ENCODE measurements at regions not wholly inside any gene's neighbourhood (a gene's known extent, or its start where the extent isn't known, plus 50 kb on each side); places are given as distances from the start of the nearest gene placed in this dataset.

DNA sequence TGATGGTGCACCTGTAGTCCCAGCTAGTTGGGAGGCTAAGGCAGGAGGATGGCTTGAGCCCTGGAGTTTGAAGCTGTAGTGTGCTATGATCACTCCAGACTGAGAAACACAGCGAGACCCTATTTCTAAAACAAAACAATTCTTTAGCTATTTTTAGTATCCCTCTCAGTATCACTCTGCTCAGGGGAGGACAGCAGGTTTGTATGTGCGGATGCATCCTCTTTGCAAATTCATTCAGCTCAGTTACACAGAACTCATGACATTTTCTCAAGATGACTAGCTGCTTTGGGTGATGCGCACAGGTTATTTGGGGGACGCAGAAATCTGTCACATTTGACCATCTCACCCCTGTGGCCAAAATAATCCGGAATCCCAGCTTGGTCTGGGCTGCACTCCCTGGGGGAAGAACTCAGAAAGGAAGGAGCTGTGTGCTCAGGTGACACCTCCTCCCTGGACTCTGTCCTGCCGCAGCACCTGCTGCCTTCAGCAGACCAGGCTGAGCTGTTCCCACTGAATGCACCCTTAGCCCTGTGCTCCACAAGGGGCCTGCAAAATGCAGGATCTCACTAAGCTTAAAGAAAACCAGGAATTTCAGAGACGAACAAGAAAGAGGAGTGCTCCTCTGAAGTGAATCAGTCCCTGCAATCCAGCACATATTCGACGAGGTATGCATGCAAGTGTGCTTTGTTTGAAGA is 89.5 kb upstream of the PGBD5 start:
- Histone ChIP-seq H3K27ac (ENCODE audit: extremely low read length, insufficient read depth, low read length) (no peak overlapping the region), H3K4me1 (ENCODE audit: insufficient read depth, low read length) (no peaks in the 10 kb centered on the region), H3K9ac (ENCODE audit: insufficient read depth, low read depth, low read length) (no peak overlapping the region), H3K27me3 (ENCODE audit: control insufficient read depth in 1 of 2, insufficient read depth in 2 of 2, low read length in 2 of 2) (peaks cover 2 to 23% of the 10 kb centered on the region in 2 experiments; a peak in 2 of 5 replicates), H3K79me2 (ENCODE audit: insufficient read depth, low read length) (no peaks in the 10 kb centered on the region), H3K9me3 (ENCODE audit: low read length) (no peaks in the 10 kb centered on the region), H4K20me1 (ENCODE audit: insufficient read depth, low read length) (no peaks in the 10 kb centered on the region), H3K36me3 (replicated peaks in 1 of 2; ENCODE audit: control insufficient read depth in 1 of 2, insufficient read depth in 2 of 2, low read length in 2 of 2) (no peaks in the 10 kb centered on the region), H3K4me3 (replicated peaks in 1 of 3; ENCODE audit: insufficient read depth in 1 of 3, low read depth in 2 of 3, low read length in 3 of 3) (no peak overlapping the region), H2AFZ (ENCODE audit: low read length) (no peak overlapping the region), H3K4me2 (ENCODE audit: low read depth, low read length) (no peak overlapping the region)
- in situ Hi-C loops (cut with HindIII; ENCODE audit: extremely low pct_ligation_motif_present, low pct_unique_long_range_greater_than_20kb) (no loop called here), intact Hi-C loops (cut with micrococcal nuclease; ENCODE audit: unreplicated experiment) (no loop called here)
- POLR2A ChIA-PET = no interaction called here
- no peak for TF ChIP-seq ELF3 (CRISPR knock-in tag; IDR thresholded peaks at IDR 0.05)
- no peak for TF ChIP-seq NFIB (CRISPR knock-in tag; IDR thresholded peaks at IDR 0.05; ENCODE audit: borderline replicate concordance)
- no peak for TF ChIP-seq SMYD3 (CRISPR knock-in tag; IDR thresholded peaks at IDR 0.05)
- TF ChIP-seq ETV5 (CRISPR knock-in tag; IDR thresholded peaks at IDR 0.05; ENCODE audit: borderline replicate concordance) = no peak
- no peak for TF ChIP-seq ZNF737 (CRISPR knock-in tag; IDR thresholded peaks at IDR 0.05; ENCODE audit: borderline replicate concordance)
- no peak for TF ChIP-seq TGIF2 (CRISPR knock-in tag; IDR thresholded peaks at IDR 0.05)
- no peak for TF ChIP-seq EHMT2 (IDR thresholded peaks at IDR 0.05; ENCODE audit: borderline replicate concordance, low read depth, low read length)
- TF ChIP-seq, protein P1, sequence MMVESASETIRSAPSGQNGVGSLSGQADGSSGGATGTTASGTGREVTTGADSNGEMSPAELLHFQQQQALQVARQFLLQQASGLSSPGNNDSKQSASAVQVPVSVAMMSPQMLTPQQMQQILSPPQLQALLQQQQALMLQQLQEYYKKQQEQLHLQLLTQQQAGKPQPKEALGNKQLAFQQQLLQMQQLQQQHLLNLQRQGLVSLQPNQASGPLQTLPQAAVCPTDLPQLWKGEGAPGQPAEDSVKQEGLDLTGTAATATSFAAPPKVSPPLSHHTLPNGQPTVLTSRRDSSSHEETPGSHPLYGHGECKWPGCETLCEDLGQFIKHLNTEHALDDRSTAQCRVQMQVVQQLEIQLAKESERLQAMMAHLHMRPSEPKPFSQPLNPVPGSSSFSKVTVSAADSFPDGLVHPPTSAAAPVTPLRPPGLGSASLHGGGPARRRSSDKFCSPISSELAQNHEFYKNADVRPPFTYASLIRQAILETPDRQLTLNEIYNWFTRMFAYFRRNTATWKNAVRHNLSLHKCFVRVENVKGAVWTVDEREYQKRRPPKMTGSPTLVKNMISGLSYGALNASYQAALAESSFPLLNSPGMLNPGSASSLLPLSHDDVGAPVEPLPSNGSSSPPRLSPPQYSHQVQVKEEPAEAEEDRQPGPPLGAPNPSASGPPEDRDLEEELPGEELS (CRISPR knock-in tag; IDR thresholded peaks at IDR 0.05) = no peak
- TF ChIP-seq, protein P2, sequence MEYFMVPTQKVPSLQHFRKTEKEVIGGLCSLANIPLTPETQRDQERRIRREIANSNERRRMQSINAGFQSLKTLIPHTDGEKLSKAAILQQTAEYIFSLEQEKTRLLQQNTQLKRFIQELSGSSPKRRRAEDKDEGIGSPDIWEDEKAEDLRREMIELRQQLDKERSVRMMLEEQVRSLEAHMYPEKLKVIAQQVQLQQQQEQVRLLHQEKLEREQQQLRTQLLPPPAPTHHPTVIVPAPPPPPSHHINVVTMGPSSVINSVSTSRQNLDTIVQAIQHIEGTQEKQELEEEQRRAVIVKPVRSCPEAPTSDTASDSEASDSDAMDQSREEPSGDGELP (IDR thresholded peaks at IDR 0.05; ENCODE audit: borderline replicate concordance, low read depth) = no peak
- no peak for TF ChIP-seq SAP130 (CRISPR knock-in tag; IDR thresholded peaks at IDR 0.05; ENCODE audit: low read depth)
- TF ChIP-seq ZFY (CRISPR knock-in tag; IDR thresholded peaks at IDR 0.05) = no peak
- TF ChIP-seq ZNF530 (CRISPR knock-in tag; IDR thresholded peaks at IDR 0.05; ENCODE audit: low read depth) = no peak
- no peak for TF ChIP-seq ZC3H13 (CRISPR knock-in tag; IDR thresholded peaks at IDR 0.05)
- TF ChIP-seq POLR2G (IDR thresholded peaks at IDR 0.05; ENCODE audit: low read depth, low read length) = no peak
- TF ChIP-seq, protein P3, sequence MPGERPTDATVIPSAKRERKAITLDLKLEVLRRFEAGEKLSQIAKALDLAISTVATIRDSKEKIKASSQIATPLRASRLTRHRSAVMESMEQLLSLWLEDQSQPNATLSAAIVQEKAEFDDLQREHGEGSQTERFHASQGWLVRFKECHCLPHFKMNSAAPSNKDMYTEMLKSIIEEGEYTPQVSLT (CRISPR knock-in tag; IDR thresholded peaks at IDR 0.05; ENCODE audit: borderline replicate concordance, low read depth) = no peak
- no peak for TF ChIP-seq ZNF720 (CRISPR knock-in tag; IDR thresholded peaks at IDR 0.05)
- no peak for TF ChIP-seq RBFOX2 (IDR thresholded peaks at IDR 0.05; ENCODE audit: low read depth, low read length)
- TF ChIP-seq ERF (CRISPR knock-in tag; IDR thresholded peaks at IDR 0.05) = no peak
- CTCF ChIA-PET (ENCODE audit: low intra/inter-chr PET ratio, low total read pairs) = no interaction called here
- 27% methylated on average over 7 of the region's 9 CpGs for WGBS (ENCODE audit: low lambda C conversion rate)
- no peak for DNase-seq (ENCODE audit: low spot score)
- FAIRE-seq = no peak
- no TSS peak for BruUV-seq (replicated peaks)
- no peak for ATAC-seq

All from HepG2 (cell line).